GM21390 (cell line): ENCODE measurements at regions not wholly inside any gene's neighbourhood (a gene's known extent, or its start where the extent isn't known, plus 50 kb on each side); places are given as distances from the start of the nearest gene placed in this dataset.
A peak's percentile ranks its signal among the peaks of the same experiment; 100 is the strongest.
"Not testable (repeated sequence)": the region's sequence is repeated elsewhere in the genome, so short reads cannot be mapped to it uniquely, and the experiment has no call there.

Experiments
- ATAC-seq: cut with Tn5 transposase; IDR thresholded peaks from one replicate; pipeline ENCODE4 v1.9.1; 2021; ENCODE audit not compliant: unreplicated experiment

- no peak for ATAC-seq
Observed at GRCh38 chr7:19958309-19958896, 185.0 kb upstream of the TMEM196 start.

GRCh38 chr7:19957664-19958063 is 184.2 kb upstream of the TMEM196 start:
- ATAC-seq, result no peak

DNA sequence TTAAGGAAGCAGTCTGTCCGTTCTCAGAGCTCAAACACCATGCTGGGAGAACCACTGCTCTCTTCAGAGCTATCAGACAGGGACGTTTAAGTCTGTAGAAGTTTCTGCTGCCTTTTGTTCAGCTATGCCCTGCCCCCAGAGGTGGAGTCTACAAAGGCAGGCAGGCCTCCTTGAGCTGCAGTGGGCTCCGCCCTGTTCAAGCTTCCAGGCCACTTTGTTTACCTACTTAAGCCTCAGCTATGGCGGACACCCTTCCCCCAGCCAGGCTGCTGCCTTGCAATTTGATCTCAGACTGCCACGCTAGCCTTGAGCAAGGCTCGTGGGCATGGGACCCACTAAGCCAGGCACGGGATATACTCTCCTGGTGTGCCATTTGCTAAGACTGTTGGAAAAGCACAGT is 180.7 kb upstream of the TMEM196 start:
- ATAC-seq, result not testable (repeated sequence)

- not testable (repeated sequence) for ATAC-seq
Observed at GRCh38 chr7:19953411-19953810, 180.0 kb upstream of the TMEM196 start.

DNA sequence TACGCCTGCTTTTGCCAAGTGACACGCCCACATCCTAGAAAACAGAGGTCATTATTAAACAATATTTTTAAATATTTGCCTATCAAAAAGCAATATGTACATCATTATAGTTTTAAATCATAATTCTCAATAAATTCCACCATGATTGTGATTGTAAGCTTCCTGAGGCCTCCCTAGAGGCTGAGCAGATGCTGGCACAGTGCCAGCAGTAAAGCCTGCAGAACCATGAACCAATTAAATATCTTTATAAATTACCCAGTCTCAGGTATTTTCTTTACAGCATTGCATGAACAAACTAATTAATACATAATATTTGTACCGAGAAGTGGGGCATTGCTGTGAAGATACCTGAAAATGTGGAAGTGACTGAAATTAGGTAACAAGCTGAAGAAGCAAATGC is 174.7 kb upstream of the TMEM196 start:
- no peak for ATAC-seq

- ATAC-seq, result no peak
Observed at GRCh38 chr7:19944363-19945120, 171.1 kb upstream of the TMEM196 start.

DNA sequence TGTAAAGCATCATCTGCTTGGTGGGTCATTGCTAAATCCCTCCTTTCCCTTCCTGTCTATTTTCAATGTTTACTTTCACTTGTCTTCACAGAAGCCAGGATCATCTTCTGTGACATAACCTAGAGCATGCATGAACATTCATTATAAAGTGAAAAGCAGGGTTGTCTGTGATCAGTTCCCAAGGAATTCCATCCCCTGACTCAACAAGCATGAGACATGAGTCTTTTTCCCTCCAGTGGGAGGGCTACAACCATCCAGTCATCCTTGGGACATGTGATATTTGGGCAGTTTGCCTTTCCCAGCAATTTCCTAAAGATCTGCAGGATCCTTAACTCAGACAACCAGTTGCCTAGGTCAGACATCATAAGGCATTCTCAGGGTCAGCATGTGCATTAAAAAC is 166.3 kb upstream of the TMEM196 start:
- no peak for ATAC-seq

GRCh38 chr7:19932549-19933249 is 159.3 kb upstream of the TMEM196 start:
- ATAC-seq, result no peak

DNA sequence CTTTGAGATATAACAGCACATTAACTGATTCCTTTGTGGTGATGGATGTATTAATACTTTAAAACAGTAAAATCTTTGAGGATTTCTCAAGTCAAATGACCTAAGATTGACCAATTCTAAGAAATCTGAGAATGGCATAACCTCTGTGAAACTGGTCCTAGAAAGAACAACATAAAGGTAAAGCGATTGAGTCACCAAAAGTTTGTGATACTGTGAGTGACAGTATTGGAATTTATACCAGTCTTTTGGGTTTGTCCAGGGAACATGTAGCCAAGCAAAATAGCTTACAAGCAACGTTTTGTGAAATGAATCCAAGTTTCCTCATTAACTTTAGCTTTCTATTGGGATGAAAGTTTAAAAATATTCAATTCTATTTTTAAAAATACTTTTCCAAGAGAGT is 157.4 kb upstream of the TMEM196 start:
- ATAC-seq, result no peak

DNA sequence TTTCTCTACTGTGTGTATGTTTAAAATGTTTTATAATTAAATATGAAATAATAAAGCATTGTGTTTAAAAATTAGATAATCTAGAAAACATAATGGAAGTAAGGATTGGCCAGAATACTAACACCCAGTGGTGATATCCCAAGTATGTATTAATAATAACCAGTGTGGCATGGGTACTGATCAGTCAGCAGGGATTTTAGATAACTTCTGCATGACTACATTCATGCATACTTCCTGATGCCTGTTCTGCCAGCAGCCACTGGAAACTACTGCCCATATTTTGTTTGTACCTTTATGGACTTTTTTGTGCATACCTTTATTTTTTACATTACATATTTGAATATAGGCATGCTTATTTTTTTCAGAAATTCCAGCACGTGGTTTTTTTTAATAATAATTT is 156.6 kb upstream of the TMEM196 start:
- ATAC-seq, result no peak

DNA sequence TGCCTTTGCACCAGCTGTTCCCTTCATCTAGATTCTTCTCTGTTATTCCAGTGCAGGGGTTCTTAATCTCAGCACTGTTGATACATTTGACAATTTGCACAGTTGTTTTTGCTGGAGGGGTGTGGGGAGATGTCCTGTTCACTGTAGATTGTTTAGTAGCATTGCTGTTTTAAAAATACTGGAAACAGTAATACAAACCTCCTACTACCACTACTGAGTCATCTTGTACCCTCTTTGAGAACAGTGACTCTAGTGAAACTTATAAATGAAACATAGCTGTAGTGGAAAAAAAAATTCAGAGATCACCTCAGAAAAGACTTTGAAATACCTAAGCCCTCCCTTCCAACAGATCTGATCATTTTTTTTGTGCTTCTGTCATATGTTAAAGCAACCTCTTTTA is 154.8 kb upstream of the TMEM196 start:
- peak; percentile 96 for ATAC-seq

GRCh38 chr7:19920705-19921104 is 147.3 kb upstream of the TMEM196 start:
- ATAC-seq, result no peak

DNA sequence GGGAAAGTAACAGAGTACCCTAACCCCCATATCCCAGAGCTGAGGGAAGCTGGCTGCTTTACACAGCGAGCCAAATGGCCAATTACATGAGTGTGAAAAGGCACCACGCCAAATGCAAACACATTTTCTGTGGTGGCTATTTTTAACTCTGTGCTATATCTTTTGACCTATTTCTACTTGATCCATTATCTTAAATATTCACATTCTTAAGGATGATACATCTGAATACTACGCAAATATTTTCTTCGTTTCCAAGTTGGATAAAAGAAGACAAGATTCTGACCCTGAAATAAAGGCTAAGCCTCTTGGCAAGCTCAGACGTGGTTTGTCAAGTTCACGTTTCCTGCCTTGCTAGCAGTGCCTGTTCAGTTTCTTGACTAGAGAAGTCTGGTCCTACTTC is 146.7 kb upstream of the TMEM196 start:
- no peak for ATAC-seq

DNA sequence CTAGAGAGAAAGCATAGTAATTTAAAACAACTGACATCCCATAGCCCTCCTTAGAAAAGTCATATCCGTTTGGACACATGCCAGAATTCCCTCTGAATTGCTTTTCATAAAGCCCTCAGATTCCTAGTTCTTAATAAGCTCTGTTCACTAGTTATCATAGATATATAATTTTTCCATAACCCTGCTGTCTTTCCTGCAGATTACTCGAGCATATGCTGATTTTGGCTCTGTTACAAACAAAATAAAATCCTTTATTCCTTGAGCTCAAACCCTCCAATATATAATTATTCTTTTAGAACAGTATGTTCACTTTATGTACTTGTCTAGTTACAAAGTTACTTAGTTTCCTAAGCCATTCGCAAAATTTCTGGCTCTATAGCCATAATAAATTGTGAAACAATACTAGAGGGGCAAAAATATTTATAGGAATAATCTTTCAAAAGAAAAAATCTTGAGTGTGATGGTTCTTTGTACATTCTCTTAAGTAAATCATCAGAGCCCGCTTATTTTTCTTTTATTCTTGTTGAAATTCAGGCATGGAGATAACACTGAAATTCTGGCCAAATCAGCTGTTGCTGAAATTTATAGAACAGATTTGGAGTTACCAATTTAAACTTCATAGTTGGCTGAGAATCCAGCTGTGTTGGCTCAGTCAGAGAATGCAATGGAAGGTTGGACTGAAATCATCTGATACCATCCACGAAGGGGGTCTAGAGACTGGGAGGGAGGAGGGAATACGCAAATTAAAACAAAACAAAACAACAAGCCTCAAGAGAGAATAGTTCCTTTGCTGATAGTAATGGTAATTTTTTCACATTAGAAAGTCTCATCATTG is 146.1 kb upstream of the TMEM196 start:
- no peak for ATAC-seq

DNA sequence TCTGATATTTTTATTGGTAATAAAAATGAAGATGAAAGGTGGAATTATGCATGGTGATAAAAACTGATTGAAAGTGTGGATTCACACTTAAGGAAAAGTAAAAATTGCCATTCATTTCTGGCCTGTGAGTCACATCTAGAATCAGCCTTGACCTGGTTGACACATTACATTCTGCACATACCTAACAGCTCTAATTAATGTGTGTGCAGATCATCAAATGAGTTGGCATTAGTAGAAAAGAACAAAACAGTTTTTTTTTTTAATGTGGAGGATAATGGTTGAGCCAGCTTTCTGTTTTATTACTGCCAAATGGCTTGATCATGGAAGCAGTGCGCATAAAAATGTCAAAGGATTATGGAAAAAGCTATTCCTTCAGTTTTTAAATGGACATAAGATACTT is 142.6 kb upstream of the TMEM196 start:
- no peak for ATAC-seq

DNA sequence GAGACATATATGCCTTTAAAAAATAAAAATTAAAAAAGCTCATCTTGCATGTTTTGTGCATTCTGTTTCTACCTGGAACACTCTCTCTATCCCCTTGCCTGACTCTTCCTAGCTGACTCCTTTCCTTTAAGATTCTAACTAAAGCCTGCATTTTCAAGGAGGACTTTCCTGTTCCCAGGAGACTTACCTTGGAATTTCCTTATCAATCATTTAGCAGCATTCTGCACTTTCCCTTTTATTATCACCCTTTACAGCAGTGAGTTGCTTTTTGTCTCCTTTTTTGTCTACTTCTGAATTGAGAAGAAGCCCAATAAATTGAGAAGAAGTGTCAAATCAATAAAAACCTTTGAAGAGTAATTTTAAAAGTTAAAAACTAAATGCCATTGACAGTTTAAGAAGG is 142.2 kb upstream of the TMEM196 start:
- ATAC-seq, result no peak

DNA sequence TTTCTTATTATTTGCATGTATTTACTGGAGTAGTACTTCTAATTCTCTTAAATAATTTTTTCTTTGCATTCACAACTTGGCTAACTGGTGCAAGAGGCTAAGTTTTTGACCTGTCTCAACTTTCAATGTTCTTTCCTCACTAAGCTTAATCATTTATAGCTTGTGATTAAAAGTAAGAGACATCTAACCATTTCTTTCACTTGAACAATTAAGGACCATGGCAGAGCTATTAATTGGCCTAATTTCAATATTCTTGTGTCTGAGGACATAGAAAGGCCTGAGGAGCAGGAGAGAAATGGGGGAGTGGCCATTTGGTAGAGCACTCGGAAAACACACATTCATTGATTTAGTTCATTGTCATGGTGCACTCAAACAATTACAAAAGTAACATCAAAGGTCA is 141.4 kb upstream of the TMEM196 start:
- ATAC-seq, result no peak

DNA sequence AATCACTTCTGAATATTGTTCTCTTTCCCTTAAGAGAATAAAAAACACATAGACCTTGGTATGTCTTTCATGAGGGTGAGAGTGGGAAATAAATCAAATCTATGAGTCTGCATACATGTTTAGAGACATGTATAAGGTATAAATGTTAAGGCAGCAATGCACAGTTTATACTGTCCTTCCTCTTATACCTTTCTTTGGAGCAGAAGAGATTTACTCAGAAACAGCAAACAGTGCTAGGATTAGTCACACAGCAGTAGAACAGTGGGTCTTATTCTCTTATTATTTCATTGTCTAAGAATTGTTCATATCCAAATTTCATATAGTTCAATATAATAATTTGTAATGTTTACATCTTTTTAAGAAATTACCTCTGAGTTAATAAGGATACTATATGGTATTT is 126.7 kb upstream of the TMEM196 start:
- no peak for ATAC-seq

DNA sequence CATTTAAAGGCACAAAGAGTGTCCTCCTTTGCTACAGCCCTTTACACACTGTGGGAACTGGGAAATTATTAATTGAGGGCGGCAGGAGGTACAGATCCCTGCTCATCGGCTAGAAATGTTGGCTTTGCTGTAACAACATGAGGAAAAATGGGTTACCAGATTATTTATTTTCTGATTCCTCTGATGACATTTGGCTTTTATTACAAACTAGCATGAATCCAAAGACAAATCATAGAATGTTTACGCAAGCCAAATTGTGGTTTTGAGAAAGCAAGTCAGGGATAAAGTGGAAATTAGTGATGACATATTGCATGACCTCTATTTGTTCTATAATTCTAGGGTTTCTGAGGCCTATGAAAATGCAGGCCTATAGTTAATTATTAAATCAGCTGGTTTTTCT is 126.1 kb upstream of the TMEM196 start:
- ATAC-seq, result no peak

GRCh38 chr7:19882893-19883292 is 109.5 kb upstream of the TMEM196 start:
- not testable (repeated sequence) for ATAC-seq

- no peak for ATAC-seq
Observed at GRCh38 chr7:19872094-19872493, 98.7 kb upstream of the TMEM196 start.
